SK-N-SH (cell line): ENCODE measurements at regions not wholly inside any gene's neighbourhood (a gene's known extent, or its start where the extent isn't known, plus 50 kb on each side); places are given as distances from the start of the nearest gene placed in this dataset.

ENCODE experiments used
- CTCF ChIA-PET: fragments of 300-600, 350-600 bp; formaldehyde crosslinking; extraction: SDS; loops from one replicate; lab custom pipeline; 2021; lab: Yijun Ruan, JAX
- POLR2A ChIA-PET: fragments of 350-600 bp; sonication (Branson Sonifier 250); formaldehyde crosslinking; extraction: SDS; loops from one replicate; lab custom pipeline; 2020; ENCODE audit warnings: antibody characterized with exemption, inconsistent platforms; lab: Yijun Ruan, JAX
- DNase-seq: peaks from one replicate; pipeline ENCODE4 v3.0.0; 2012
- H2AFZ ChIP-seq: fragments of 200-600 bp; sonication (generic); 2 replicates; pipeline ENCODE4 v1.8.1; 2016; ENCODE audit warnings: antibody characterized with exemption, mild to moderate bottlenecking, low read depth
- H3F3A ChIP-seq: fragments of 200-600 bp; sonication (generic); replicated peaks from 2 replicates; pipeline ENCODE3; 2016; ENCODE audit warnings: antibody characterized with exemption, mild to moderate bottlenecking; ENCODE audit not compliant: insufficient read depth
- H3K27ac ChIP-seq, 2 experiments: fragments of 200-500 bp in 1 of 2; fragments of 200-600 bp in 1 of 2; sonication (Bioruptor generic) in 1 of 2; sonication (generic), shearing (Covaris generic) in 1 of 2; 2 replicates each; pipeline versions ENCODE4 v1.5.1 to v1.6.1; 2014 to 2016; ENCODE audit warnings: low read depth in 2 of 2, inconsistent platforms in 1 of 2, low read length in 1 of 2, mild to moderate bottlenecking in 1 of 2, mixed read lengths in 1 of 2
- H3K27me3 ChIP-seq: fragments of 200-600 bp; sonication (generic), shearing (Covaris generic); 2 replicates; pipeline ENCODE4 v1.6.1; 2016; ENCODE audit warnings: mixed run types; ENCODE audit not compliant: insufficient read depth
- H3K36me3 ChIP-seq, 2 experiments: fragments of 200-500 bp in 1 of 2; fragments of 200-600 bp in 1 of 2; sonication (Bioruptor generic) in 1 of 2; sonication (generic) in 1 of 2; replicated peaks in 1 of 2; 2 replicates each; pipeline versions ENCODE3 to v1.5.1; 2014 to 2016; ENCODE audit warnings: low read length in 1 of 2, mild to moderate bottlenecking in 1 of 2; ENCODE audit not compliant: insufficient read depth in 2 of 2, control insufficient read depth in 1 of 2
- H3K4me1 ChIP-seq, 2 experiments: fragments of 200-500 bp in 1 of 2; fragments of 200-600 bp in 1 of 2; sonication (Bioruptor generic) in 1 of 2; sonication (generic), shearing (Covaris generic) in 1 of 2; 2 replicates each; pipeline versions ENCODE4 v1.5.1 to v1.6.1; 2014 to 2016; ENCODE audit warnings: low read depth in 1 of 2, low read length in 1 of 2, mixed run types in 1 of 2; ENCODE audit not compliant: insufficient read depth in 2 of 2, control insufficient read depth in 1 of 2
- H3K4me2 ChIP-seq: fragments of 200-600 bp; sonication (generic), shearing (Covaris generic); 2 replicates; pipeline ENCODE4 v1.6.1; 2017; ENCODE audit warnings: mixed run types
- H3K4me3 ChIP-seq, 2 experiments: fragments of 200-500 bp in 1 of 2; fragments of 200-600 bp in 1 of 2; sonication (Bioruptor generic) in 1 of 2; sonication (generic), shearing (Covaris generic) in 1 of 2; 2 replicates each; pipeline versions ENCODE4 v1.5.1 to v1.8.1; 2014 to 2016; ENCODE audit warnings: low read depth in 2 of 2, inconsistent platforms in 1 of 2, low read length in 1 of 2, mild to moderate bottlenecking in 1 of 2, mixed read lengths in 1 of 2, moderate library complexity in 1 of 2
- H3K79me2 ChIP-seq: fragments of 200-600 bp; sonication (generic); 2 replicates; pipeline ENCODE4 v1.8.1; 2017; ENCODE audit warnings: mild to moderate bottlenecking; ENCODE audit not compliant: insufficient read depth
- H3K9ac ChIP-seq: fragments of 200-600 bp; sonication (generic); 2 replicates; pipeline ENCODE4 v1.6.1; 2017; ENCODE audit warnings: mixed run types
- H3K9me2 ChIP-seq: fragments of 200-600 bp; sonication (generic); 2 replicates; pipeline ENCODE4 v1.6.1; 2017; ENCODE audit warnings: mixed run types
- H3K9me3 ChIP-seq: fragments of 200-600 bp; sonication (generic); 2 replicates; pipeline ENCODE4 v1.6.1; 2017; ENCODE audit warnings: mixed run types, mild to moderate bottlenecking, moderate library complexity
- H4K20me1 ChIP-seq: fragments of 200-600 bp; sonication (generic); 2 replicates; pipeline ENCODE4 v1.6.1; 2017; ENCODE audit warnings: mild to moderate bottlenecking, mixed run types; ENCODE audit not compliant: insufficient read depth
- GABPA ChIP-seq: IDR thresholded peaks from 2 replicates; pipeline ENCODE4 v1.4.0; 2012; ENCODE audit warnings: low read depth, mild to moderate bottlenecking
- JUND ChIP-seq: IDR thresholded peaks from 2 replicates; pipeline ENCODE4 v1.4.0; 2012
- MEF2A ChIP-seq: IDR thresholded peaks from 2 replicates; pipeline ENCODE4 v1.4.0; 2012; ENCODE audit warnings: low read depth, borderline replicate concordance
- NFIC ChIP-seq: IDR thresholded peaks from 2 replicates; pipeline ENCODE4 v1.4.0; 2012; ENCODE audit warnings: borderline replicate concordance
- NRF1 ChIP-seq: IDR thresholded peaks from 2 replicates; pipeline ENCODE4 v1.6.1; 2012; ENCODE audit warnings: low read depth, mild to moderate bottlenecking, low read length
- RCOR1 ChIP-seq: fragments of 150-350 bp; IDR thresholded peaks from 2 replicates; pipeline ENCODE4 v1.6.1; 2017; ENCODE audit warnings: antibody characterized with exemption, low read length
- SIN3A ChIP-seq: IDR thresholded peaks from 2 replicates; pipeline ENCODE4 v1.6.1; 2012; ENCODE audit warnings: low read depth, mild to moderate bottlenecking, low read length, moderate library complexity, borderline replicate concordance
- TAF1 ChIP-seq: IDR thresholded peaks from 2 replicates; pipeline ENCODE4 v1.6.1; 2012; ENCODE audit warnings: low read depth, mild to moderate bottlenecking, low read length, moderate library complexity, borderline replicate concordance
- TCF12 ChIP-seq: IDR thresholded peaks from 2 replicates; pipeline ENCODE4 v1.4.0; 2012
- WGBS: methylation state at CpG from one replicate; pipeline ENCODE4 v1.1.6; 2017; ENCODE audit warnings: low lambda C conversion rate; 5-methylcytosine and 5-hydroxymethylcytosine counted together
- TF ChIP-seq, protein P1 (sequence below): IDR thresholded peaks from 2 replicates; pipeline ENCODE4 v1.4.0; 2012; ENCODE audit warnings: low read depth, borderline replicate concordance
- TF ChIP-seq, protein P2 (sequence below): fragments of 200-600 bp; sonication (generic); IDR thresholded peaks from 2 replicates; pipeline ENCODE4 v1.6.1; 2017; ENCODE audit warnings: antibody characterized with exemption, mild to moderate bottlenecking, moderate library complexity

DNA sequence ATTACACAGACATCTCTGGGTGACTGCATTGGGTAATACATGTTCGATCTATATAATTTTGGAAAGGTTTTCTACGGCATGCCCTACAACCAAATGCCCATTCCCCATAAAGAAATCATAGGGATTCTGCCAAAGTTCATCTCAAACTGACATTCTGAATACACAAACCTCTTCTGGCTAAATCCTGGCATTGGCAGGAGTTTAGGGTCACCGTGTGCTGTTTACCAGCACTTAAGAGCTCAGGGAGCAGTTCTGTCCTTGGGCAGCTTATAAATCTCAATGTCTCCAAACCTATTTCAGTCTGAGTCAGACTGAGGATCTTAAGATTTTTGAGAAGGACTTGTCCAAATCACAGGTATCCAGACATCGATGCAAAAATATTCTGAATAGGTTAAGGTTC lies 809.6 kb upstream of the LRRN3 start:
- ChIA-PET CTCF (interaction anchor here (1.8 kb wide), 1 partner anchor 48 kb away, joined by 4 read pairs; no protein-coding TSS in a partner anchor), POLR2A (no interaction called here)
- DNase-seq = no peak
- H3K9me2 ChIP-seq = no peaks in the 10 kb centered on the region
- H2AFZ ChIP-seq = no peak overlapping the region
- TF ChIP-seq TAF1 = no peak
- TF ChIP-seq MEF2A = no peak
- 27% methylated on average over 4 of the region's 4 CpGs for WGBS
- no peaks in the 10 kb centered on the region for H3K4me1 ChIP-seq
- no peak overlapping the region for H3K4me2 ChIP-seq
- no peak overlapping the region for H3K9ac ChIP-seq
- no peak overlapping the region for H3K27ac ChIP-seq
- no peaks in the 10 kb centered on the region for H4K20me1 ChIP-seq
- H3K9me3 ChIP-seq = peaks cover 4% of the 10 kb centered on the region; the same call in 1 of the 2 replicates
- no peaks in the 10 kb centered on the region for H3F3A ChIP-seq
- H3K4me3 ChIP-seq = no peak overlapping the region
- no peaks in the 10 kb centered on the region for H3K79me2 ChIP-seq
- H3K36me3 ChIP-seq = no peaks in the 10 kb centered on the region
- no peaks in the 10 kb centered on the region for H3K27me3 ChIP-seq

DNA sequence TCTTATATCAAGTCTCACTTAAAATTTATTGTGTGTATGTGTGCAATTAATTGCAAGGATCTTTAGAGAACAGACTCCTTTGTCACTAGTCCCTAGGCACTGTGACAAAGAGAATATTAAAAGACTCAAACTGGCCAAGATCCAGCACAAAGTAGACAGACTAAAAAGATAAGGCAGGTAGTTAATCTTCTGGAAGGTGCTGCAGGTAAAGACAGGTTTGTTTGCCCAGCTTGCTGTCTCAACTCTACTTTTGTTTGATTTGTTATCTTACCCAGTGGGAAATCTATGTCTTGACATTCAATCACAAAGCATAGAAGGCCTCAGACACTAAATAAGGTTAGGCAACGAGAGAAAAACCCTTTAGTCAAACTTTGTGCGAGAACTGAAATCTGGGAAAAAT lies 807.9 kb upstream of the LRRN3 start:
- no peak for DNase-seq
- Histone ChIP-seq H3K9me2 (no peaks in the 10 kb centered on the region), H3K9ac (no peak overlapping the region), H3K79me2 (no peaks in the 10 kb centered on the region), H3K4me3 (no peak overlapping the region), H4K20me1 (no peaks in the 10 kb centered on the region), H3F3A (no peaks in the 10 kb centered on the region), H3K36me3 (no peaks in the 10 kb centered on the region), H3K4me1 (no peaks in the 10 kb centered on the region), H3K9me3 (peaks cover 4% of the 10 kb centered on the region; the same call in 1 of the 2 replicates), H3K27ac (no peak overlapping the region), H3K4me2 (no peak overlapping the region), H2AFZ (no peak overlapping the region), H3K27me3 (no peaks in the 10 kb centered on the region)
- TF ChIP-seq MEF2A (no peak), SIN3A (no peak), JUND (no peak), NRF1 (no peak), TCF12 (no peak), RCOR1 (no peak), GABPA (no peak), NFIC (no peak)
- TF ChIP-seq, protein P1, sequence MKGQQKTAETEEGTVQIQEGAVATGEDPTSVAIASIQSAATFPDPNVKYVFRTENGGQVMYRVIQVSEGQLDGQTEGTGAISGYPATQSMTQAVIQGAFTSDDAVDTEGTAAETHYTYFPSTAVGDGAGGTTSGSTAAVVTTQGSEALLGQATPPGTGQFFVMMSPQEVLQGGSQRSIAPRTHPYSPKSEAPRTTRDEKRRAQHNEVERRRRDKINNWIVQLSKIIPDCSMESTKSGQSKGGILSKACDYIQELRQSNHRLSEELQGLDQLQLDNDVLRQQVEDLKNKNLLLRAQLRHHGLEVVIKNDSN = no peak
- TF ChIP-seq, protein P2, sequence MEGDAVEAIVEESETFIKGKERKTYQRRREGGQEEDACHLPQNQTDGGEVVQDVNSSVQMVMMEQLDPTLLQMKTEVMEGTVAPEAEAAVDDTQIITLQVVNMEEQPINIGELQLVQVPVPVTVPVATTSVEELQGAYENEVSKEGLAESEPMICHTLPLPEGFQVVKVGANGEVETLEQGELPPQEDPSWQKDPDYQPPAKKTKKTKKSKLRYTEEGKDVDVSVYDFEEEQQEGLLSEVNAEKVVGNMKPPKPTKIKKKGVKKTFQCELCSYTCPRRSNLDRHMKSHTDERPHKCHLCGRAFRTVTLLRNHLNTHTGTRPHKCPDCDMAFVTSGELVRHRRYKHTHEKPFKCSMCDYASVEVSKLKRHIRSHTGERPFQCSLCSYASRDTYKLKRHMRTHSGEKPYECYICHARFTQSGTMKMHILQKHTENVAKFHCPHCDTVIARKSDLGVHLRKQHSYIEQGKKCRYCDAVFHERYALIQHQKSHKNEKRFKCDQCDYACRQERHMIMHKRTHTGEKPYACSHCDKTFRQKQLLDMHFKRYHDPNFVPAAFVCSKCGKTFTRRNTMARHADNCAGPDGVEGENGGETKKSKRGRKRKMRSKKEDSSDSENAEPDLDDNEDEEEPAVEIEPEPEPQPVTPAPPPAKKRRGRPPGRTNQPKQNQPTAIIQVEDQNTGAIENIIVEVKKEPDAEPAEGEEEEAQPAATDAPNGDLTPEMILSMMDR = no peak
- ChIA-PET POLR2A (no interaction called here), CTCF (interaction anchor here (1.8 kb wide), 1 partner anchor 49 kb away, joined by 4 read pairs; no protein-coding TSS in a partner anchor)
- WGBS = 30% methylated on average over 2 of the region's 2 CpGs
